ENCODE measurements at regions not wholly inside any gene's neighbourhood (a gene's known extent, or its start where the extent isn't known, plus 50 kb on each side); places are given as distances from the start of the nearest gene placed in this dataset.

- ATAC-seq: no peak
- no TSS peak for BruUV-seq (replicated peaks)
- Histone ChIP-seq H3K9ac (ENCODE audit: control insufficient read depth, insufficient read depth, low read length) (no peak overlapping the region), H3K36me3 (ENCODE audit: control insufficient read depth in 2 of 2, insufficient read depth in 2 of 2, low read length in 1 of 2) (no peaks in the 10 kb centered on the region), H3K4me1 (ENCODE audit: control insufficient read depth, insufficient read depth, low read length) (no peaks in the 10 kb centered on the region), H3K27me3 (replicated peaks in 1 of 2; ENCODE audit: control insufficient read depth in 2 of 2, insufficient read depth in 2 of 2, low read length in 1 of 2) (no peaks in the 10 kb centered on the region; a peak in 1 of 4 replicates), H3K27ac (ENCODE audit: control insufficient read depth, insufficient read depth) (no peak overlapping the region), H3K79me2 (ENCODE audit: control insufficient read depth, insufficient read depth, low read length) (no peaks in the 10 kb centered on the region), H3K4me3 (no peak overlapping the region), H4K20me1 (ENCODE audit: control insufficient read depth, insufficient read depth) (no peaks in the 10 kb centered on the region), H3K9me3 (replicated peaks; ENCODE audit: control insufficient read depth, insufficient read depth, low read length) (no peaks in the 10 kb centered on the region; the same call in 2 of the 3 replicates), H3K4me2 (ENCODE audit: control insufficient read depth, insufficient read depth) (no peak overlapping the region), H2AFZ (ENCODE audit: control insufficient read depth, low read depth, low read length) (no peak overlapping the region)
- FAIRE-seq: no peak
- ChIA-PET SMC1A (ENCODE audit: uncharacterized antibody, unreplicated experiment) (interaction anchor here (0.8 to 1.5 kb wide), 2 partner anchors 12 kb away, joined by 3 read pairs; no protein-coding TSS in a partner anchor), POLR2A (no interaction called here), CTCF (interaction anchor here (0.9 to 1.3 kb wide), 4 partner anchors 12 to 268 kb away, joined by 3 to 4 read pairs (median 3); no protein-coding TSS in a partner anchor), RAD21 (ENCODE audit: unreplicated experiment) (interaction anchor here (1.5 kb wide), 1 partner anchor 161 kb away, joined by 4 read pairs; no protein-coding TSS in a partner anchor)
- no peak for DNase-seq (ENCODE audit: low read depth, low spot score)
- 53% methylated on average over 19 of the region's 19 CpGs for WGBS (ENCODE audit: insufficient coverage, insufficient replicate concordance, low lambda C conversion rate, missing lambda C conversion rate)
- intact Hi-C loops (cut with micrococcal nuclease; ENCODE audit: unreplicated experiment) (no loop called here), in situ Hi-C loops (cut with MboI) (no loop called here)
- TF ChIP-seq PAX5 (IDR thresholded peaks at IDR 0.05; ENCODE audit: borderline replicate concordance, low read depth, low read length): no peak
- TF ChIP-seq FOXM1 (IDR thresholded peaks at IDR 0.05; ENCODE audit: low read depth, low read length): no peak
- TF ChIP-seq, protein P1, sequence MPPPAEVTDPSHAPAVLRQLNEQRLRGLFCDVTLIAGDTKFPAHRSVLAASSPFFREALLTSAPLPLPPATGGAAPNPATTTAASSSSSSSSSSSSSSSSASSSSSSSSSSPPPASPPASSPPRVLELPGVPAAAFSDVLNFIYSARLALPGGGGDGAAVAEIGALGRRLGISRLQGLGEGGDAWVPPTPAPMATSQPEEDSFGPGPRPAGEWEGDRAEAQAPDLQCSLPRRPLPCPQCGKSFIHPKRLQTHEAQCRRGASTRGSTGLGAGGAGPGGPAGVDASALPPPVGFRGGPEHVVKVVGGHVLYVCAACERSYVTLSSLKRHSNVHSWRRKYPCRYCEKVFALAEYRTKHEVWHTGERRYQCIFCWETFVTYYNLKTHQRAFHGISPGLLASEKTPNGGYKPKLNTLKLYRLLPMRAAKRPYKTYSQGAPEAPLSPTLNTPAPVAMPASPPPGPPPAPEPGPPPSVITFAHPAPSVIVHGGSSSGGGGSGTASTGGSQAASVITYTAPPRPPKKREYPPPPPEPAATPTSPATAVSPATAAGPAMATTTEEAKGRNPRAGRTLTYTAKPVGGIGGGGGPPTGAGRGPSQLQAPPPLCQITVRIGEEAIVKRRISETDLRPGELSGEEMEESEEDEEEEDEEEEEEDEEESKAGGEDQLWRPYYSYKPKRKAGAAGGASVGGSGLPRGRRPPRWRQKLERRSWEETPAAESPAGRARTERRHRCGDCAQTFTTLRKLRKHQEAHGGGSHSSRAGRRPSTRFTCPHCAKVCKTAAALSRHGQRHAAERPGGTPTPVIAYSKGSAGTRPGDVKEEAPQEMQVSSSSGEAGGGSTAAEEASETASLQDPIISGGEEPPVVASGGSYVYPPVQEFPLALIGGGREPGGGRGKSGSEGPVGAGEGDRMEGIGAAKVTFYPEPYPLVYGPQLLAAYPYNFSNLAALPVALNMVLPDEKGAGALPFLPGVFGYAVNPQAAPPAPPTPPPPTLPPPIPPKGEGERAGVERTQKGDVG (CRISPR knock-in tag; IDR thresholded peaks at IDR 0.05): no peak
- TF ChIP-seq, protein P2, sequence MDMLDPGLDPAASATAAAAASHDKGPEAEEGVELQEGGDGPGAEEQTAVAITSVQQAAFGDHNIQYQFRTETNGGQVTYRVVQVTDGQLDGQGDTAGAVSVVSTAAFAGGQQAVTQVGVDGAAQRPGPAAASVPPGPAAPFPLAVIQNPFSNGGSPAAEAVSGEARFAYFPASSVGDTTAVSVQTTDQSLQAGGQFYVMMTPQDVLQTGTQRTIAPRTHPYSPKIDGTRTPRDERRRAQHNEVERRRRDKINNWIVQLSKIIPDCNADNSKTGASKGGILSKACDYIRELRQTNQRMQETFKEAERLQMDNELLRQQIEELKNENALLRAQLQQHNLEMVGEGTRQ (IDR thresholded peaks at IDR 0.05; ENCODE audit: borderline replicate concordance, low read depth, low read length): no peak
- TF ChIP-seq POLR2A (IDR thresholded peaks at IDR 0.05; ENCODE audit: low read depth, low read length): no peak
- no peak for TF ChIP-seq FOXK2 (IDR thresholded peaks at IDR 0.05)
- TF ChIP-seq MEF2A (IDR thresholded peaks at IDR 0.05; ENCODE audit: insufficient read depth, low read depth, low read length): no peak
- TF ChIP-seq LARP7 (IDR thresholded peaks at IDR 0.05): no peak
- TF ChIP-seq, protein P3, sequence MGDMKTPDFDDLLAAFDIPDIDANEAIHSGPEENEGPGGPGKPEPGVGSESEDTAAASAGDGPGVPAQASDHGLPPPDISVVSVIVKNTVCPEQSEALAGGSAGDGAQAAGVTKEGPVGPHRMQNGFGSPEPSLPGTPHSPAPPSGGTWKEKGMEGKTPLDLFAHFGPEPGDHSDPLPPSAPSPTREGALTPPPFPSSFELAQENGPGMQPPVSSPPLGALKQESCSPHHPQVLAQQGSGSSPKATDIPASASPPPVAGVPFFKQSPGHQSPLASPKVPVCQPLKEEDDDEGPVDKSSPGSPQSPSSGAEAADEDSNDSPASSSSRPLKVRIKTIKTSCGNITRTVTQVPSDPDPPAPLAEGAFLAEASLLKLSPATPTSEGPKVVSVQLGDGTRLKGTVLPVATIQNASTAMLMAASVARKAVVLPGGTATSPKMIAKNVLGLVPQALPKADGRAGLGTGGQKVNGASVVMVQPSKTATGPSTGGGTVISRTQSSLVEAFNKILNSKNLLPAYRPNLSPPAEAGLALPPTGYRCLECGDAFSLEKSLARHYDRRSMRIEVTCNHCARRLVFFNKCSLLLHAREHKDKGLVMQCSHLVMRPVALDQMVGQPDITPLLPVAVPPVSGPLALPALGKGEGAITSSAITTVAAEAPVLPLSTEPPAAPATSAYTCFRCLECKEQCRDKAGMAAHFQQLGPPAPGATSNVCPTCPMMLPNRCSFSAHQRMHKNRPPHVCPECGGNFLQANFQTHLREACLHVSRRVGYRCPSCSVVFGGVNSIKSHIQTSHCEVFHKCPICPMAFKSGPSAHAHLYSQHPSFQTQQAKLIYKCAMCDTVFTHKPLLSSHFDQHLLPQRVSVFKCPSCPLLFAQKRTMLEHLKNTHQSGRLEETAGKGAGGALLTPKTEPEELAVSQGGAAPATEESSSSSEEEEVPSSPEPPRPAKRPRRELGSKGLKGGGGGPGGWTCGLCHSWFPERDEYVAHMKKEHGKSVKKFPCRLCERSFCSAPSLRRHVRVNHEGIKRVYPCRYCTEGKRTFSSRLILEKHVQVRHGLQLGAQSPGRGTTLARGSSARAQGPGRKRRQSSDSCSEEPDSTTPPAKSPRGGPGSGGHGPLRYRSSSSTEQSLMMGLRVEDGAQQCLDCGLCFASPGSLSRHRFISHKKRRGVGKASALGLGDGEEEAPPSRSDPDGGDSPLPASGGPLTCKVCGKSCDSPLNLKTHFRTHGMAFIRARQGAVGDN (IDR thresholded peaks at IDR 0.05): no peak
- no peak for TF ChIP-seq RCOR1 (conservative IDR thresholded peaks at IDR 0.05; ENCODE audit: low read depth, low read length)
- no peak for TF ChIP-seq MLLT1 (IDR thresholded peaks at IDR 0.05)
- no peak for TF ChIP-seq POLR2AphosphoS2 (IDR thresholded peaks at IDR 0.05; ENCODE audit: low read depth, low read length)
Measured at GRCh38 chr5:167952278-167952995, 339.0 kb upstream of the WWC1 start.

All from GM12878 (cell line).